DND-41 (cell line): ENCODE measurements at regions not wholly inside any gene's neighbourhood (a gene's known extent, or its start where the extent isn't known, plus 50 kb on each side); places are given as distances from the start of the nearest gene placed in this dataset.

ENCODE experiments used
- CTCF ChIP-seq: IDR thresholded peaks from 2 replicates; pipeline ENCODE4 v1.5.1; 2012; ENCODE audit warnings: borderline replicate concordance, low read length, moderate library complexity, mild to moderate bottlenecking; ENCODE audit not compliant: poor library complexity, severe bottlenecking; ENCODE audit errors: extremely low read depth
- EZH2 ChIP-seq: IDR thresholded peaks from 3 replicates; pipeline ENCODE4 v1.6.1; 2012; ENCODE audit warnings: borderline replicate concordance, low read depth, mild to moderate bottlenecking, moderate library complexity, low read length, inconsistent platforms; ENCODE audit not compliant: severe bottlenecking

- TF ChIP-seq CTCF: no peak
- no peak for TF ChIP-seq EZH2
Measured at GRCh38 chr13:82636119-82636518, 1246.2 kb downstream of the SLITRK1 start.
